ENCODE measurements at regions not wholly inside any gene's neighbourhood (a gene's known extent, or its start where the extent isn't known, plus 50 kb on each side); places are given as distances from the start of the nearest gene placed in this dataset.

- no peak for DNase-seq (ENCODE audit: low read depth in 2 of 2)
These were observed 53.5 kb upstream of the VGLL3 start for GRCh38 chr3:87044409-87044808.

GRCh38 chr3:87041191-87041590 lies 50.2 kb upstream of the VGLL3 start:
- DNase-seq (ENCODE audit: low read depth in 2 of 2), result no peak

All from stimulated activated CD4-positive, alpha-beta T cell treated with anti-CD3 and anti-CD28 coated beads, Interleukin-12 subunit alpha, Interleukin-12 subunit beta, amount 100 ng/mL, for 24 hours (primary cell).